ENCODE measurements at regions not wholly inside any gene's neighbourhood (a gene's known extent, or its start where the extent isn't known, plus 50 kb on each side); places are given as distances from the start of the nearest gene placed in this dataset.
"Not testable (repeated sequence)": the region's sequence is repeated elsewhere in the genome, so short reads cannot be mapped to it uniquely, and the experiment has no call there.

GRCh38 chr14:94820932-94821331, 51.0 kb upstream of the GSC start:
- not testable (repeated sequence) for DNase-seq

All from NCI-H1436 (cell line).